ENCODE measurements at regions not wholly inside any gene's neighbourhood (a gene's known extent, or its start where the extent isn't known, plus 50 kb on each side); places are given as distances from the start of the nearest gene placed in this dataset.
"Not testable (repeated sequence)": the region's sequence is repeated elsewhere in the genome, so short reads cannot be mapped to it uniquely, and the experiment has no call there.

DNA sequence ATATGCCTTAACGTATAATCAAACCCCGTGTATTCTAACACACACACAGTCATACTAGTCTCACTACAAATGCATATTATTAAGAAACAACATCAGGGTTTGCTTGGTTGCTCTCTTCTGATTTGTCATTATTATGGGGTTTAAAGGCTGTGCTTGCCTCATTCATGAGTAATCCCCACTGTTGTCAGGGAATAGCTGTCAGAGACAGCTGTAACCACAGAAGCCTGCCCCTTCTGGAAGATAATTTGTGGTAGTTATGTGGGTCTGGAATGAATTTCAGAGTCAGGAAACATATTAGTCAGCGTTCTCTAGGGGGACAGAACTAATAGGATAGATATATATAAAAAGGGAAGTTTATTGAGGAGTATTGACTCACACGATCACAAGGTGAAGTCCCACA, 456.9 kb upstream of the TMEM132C start:
- ATAC-seq: no peak
- Mint-ChIP-seq H3K9me3 (peaks cover 7 to 17% of the 10 kb centered on the region in 2 donors), H3K4me3 (no peak overlapping the region), H3K27me3 (no peaks in the 10 kb centered on the region), H3K4me1 (no peaks in the 10 kb centered on the region), H3K27ac (no peak overlapping the region)
- DNase-seq: no peak

DNA sequence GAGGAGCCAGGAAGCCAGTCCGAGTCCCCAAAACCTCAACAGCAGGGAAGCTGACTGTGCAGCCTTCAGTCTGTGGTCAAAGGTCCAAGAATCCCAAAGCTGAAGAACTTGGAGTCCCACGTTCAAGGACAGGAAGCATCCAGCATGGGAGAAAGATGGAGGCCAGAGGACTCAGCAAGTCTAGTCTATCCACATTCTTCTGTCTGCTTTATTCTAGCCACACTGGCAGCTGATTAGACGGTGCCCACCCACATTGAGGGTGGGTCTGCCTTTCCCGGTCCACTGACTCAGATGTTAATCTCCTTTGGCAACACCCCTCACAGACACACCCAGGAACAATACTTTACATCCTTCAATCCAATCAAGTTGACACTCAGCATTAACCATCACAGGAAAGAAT, 456.5 kb upstream of the TMEM132C start:
- not testable (repeated sequence) for H3K4me3 Mint-ChIP-seq, H3K27me3 Mint-ChIP-seq, ATAC-seq, DNase-seq, H3K27ac Mint-ChIP-seq, H3K4me1 Mint-ChIP-seq
- peaks cover 7 to 17% of the 10 kb centered on the region in 2 donors for H3K9me3 Mint-ChIP-seq

- Mint-ChIP-seq H3K27ac (no peak overlapping the region), H3K4me1 (no peaks in the 10 kb centered on the region), H3K27me3 (no peaks in the 10 kb centered on the region), H3K9me3 (peaks cover 7 to 17% of the 10 kb centered on the region in 2 donors), H3K4me3 (no peak overlapping the region)
- ATAC-seq: no peak
- DNase-seq: no peak
Measured at GRCh38 chr12:127811988-127812387, 455.0 kb upstream of the TMEM132C start.

GRCh38 chr12:127813147-127813546, 453.8 kb upstream of the TMEM132C start:
- no peak overlapping the region for H3K4me3 Mint-ChIP-seq
- peaks cover 7 to 11% of the 10 kb centered on the region in 2 donors for H3K9me3 Mint-ChIP-seq
- H3K27me3 Mint-ChIP-seq: no peaks in the 10 kb centered on the region
- H3K27ac Mint-ChIP-seq: no peak overlapping the region
- DNase-seq (no peak), ATAC-seq (no peak)
- H3K4me1 Mint-ChIP-seq: no peaks in the 10 kb centered on the region

GRCh38 chr12:127819056-127819455, 447.9 kb upstream of the TMEM132C start:
- Mint-ChIP-seq H3K27me3 (no peaks in the 10 kb centered on the region), H3K4me3 (no peak overlapping the region), H3K27ac (no peak overlapping the region), H3K9me3 (peaks cover 3 to 14% of the 10 kb centered on the region in 2 donors), H3K4me1 (no peaks in the 10 kb centered on the region)
- DNase-seq (no peak), ATAC-seq (no peak)

- Mint-ChIP-seq H3K9me3 (peaks cover 4 to 25% of the 10 kb centered on the region in 2 donors), H3K27ac (no peak overlapping the region), H3K4me1 (no peaks in the 10 kb centered on the region), H3K4me3 (no peak overlapping the region), H3K27me3 (no peaks in the 10 kb centered on the region)
- DNase-seq (no peak), ATAC-seq (no peak)
Measured at GRCh38 chr12:127820271-127820670, 446.7 kb upstream of the TMEM132C start.

- Mint-ChIP-seq H3K4me1 (no peaks in the 10 kb centered on the region), H3K27ac (no peak overlapping the region), H3K27me3 (no peaks in the 10 kb centered on the region), H3K9me3 (peaks cover 4 to 31% of the 10 kb centered on the region in 2 donors), H3K4me3 (no peak overlapping the region)
- DNase-seq: no peak
- ATAC-seq: no peak
Measured at GRCh38 chr12:127820846-127821245, 446.1 kb upstream of the TMEM132C start.

DNA sequence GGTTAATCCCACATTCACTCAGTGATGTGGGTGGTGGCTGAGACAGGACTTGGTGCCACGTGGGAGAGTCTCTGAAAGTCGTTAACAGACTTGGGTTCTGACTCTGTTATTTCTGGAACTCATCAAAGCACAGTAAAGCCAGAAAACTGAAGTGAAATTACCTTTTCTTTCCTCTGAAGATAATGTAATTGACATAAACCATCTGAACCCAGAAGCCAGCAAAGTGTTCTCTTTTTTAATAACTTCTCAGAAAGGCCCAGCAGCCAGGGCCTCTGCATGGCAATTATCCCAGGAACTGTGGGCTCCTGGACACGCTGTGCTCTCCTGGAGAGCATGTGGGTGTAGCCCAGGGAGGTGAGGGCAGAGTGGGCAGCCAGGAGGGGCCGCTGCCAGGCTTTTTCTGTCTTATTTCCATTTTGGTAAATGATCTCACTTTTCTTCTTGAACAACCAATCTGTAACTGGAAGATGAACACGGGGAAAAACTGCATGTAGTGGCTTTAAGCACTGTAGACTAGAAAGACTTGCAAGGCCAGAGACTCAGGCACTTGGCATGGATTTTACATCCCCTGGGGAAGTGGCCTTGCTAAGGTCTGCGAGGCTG, 444.1 kb upstream of the TMEM132C start:
- Mint-ChIP-seq H3K4me3 (no peak overlapping the region), H3K27me3 (no peaks in the 10 kb centered on the region), H3K4me1 (no peaks in the 10 kb centered on the region), H3K27ac (no peak overlapping the region), H3K9me3 (peaks cover 4 to 40% of the 10 kb centered on the region in 2 donors)
- DNase-seq (no peak), ATAC-seq (no peak)

GRCh38 chr12:127823801-127824200, 443.2 kb upstream of the TMEM132C start:
- DNase-seq (no peak), ATAC-seq (no peak)
- Mint-ChIP-seq H3K27me3 (no peaks in the 10 kb centered on the region), H3K27ac (no peak overlapping the region), H3K9me3 (peaks cover 9 to 40% of the 10 kb centered on the region in 2 donors), H3K4me1 (no peaks in the 10 kb centered on the region), H3K4me3 (no peak overlapping the region)

GRCh38 chr12:127829281-127830064, 437.5 kb upstream of the TMEM132C start:
- ATAC-seq (no peak), DNase-seq (no peak)
- Mint-ChIP-seq H3K4me1 (no peaks in the 10 kb centered on the region), H3K27ac (no peak overlapping the region), H3K9me3 (peaks cover 9 to 38% of the 10 kb centered on the region in 2 donors), H3K27me3 (no peaks in the 10 kb centered on the region), H3K4me3 (no peak overlapping the region)

DNA sequence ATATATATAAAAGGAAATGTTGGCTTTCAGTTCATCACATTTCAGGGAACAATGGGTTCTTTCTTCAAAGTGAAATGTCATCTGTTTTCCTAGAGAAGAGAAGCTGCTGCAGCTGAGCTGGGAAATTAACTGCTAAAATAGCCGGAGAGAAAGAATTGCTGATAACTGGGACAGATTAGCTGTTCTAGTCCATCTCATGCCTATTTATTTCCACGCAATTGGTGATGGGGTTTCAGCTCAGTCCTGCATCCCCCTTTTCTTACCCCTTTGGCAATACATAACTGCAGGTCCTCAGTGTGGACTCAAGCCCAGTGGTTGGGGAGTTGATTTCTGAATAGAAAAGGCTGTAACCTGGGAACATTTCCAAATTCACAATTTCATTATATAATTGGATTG, 436.9 kb upstream of the TMEM132C start:
- DNase-seq (no peak), ATAC-seq (no peak)
- Mint-ChIP-seq H3K9me3 (peaks cover 9 to 33% of the 10 kb centered on the region in 2 donors), H3K27ac (no peak overlapping the region), H3K4me1 (no peaks in the 10 kb centered on the region), H3K27me3 (no peaks in the 10 kb centered on the region), H3K4me3 (no peak overlapping the region)

DNA sequence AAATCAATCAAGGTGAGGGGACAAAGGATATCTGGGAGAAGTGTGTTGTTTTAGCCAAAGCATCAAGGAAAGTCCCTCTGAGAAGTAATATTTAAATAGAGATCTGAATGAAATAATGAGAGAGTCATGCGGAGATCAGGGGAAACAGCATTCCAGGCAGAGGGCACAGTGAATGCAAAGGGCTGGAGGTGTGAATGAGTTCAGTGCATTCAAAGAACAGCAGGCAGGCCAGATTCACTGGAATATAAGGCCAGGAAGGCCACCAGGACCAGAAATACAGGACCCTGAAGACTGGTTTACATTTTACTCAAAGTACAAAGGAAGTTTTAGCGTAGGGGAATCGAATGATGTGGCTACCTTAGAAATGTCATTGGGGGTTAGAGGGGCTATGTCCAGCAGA, 436.2 kb upstream of the TMEM132C start:
- DNase-seq (no peak), ATAC-seq (no peak)
- Mint-ChIP-seq H3K9me3 (peaks cover 9 to 26% of the 10 kb centered on the region in 2 donors), H3K4me3 (no peak overlapping the region), H3K27me3 (no peaks in the 10 kb centered on the region), H3K27ac (no peak overlapping the region), H3K4me1 (no peaks in the 10 kb centered on the region)

- Mint-ChIP-seq H3K4me3 (no peak overlapping the region), H3K27ac (no peak overlapping the region), H3K9me3 (peaks cover 9 to 16% of the 10 kb centered on the region in 2 donors), H3K4me1 (no peaks in the 10 kb centered on the region), H3K27me3 (no peaks in the 10 kb centered on the region)
- DNase-seq: no peak
- no peak for ATAC-seq
Measured at GRCh38 chr12:127832172-127832571, 434.8 kb upstream of the TMEM132C start.

- not testable (repeated sequence) for H3K27ac Mint-ChIP-seq, H3K27me3 Mint-ChIP-seq, ATAC-seq
Measured at GRCh38 chr12:127836802-127837201, 430.2 kb upstream of the TMEM132C start.

GRCh38 chr12:127857661-127858060, 409.3 kb upstream of the TMEM132C start:
- DNase-seq (no peak), ATAC-seq (no peak)
- peaks cover 5 to 28% of the 10 kb centered on the region in 2 donors for H3K9me3 Mint-ChIP-seq
- no peaks in the 10 kb centered on the region for H3K27me3 Mint-ChIP-seq
- no peak overlapping the region for H3K27ac Mint-ChIP-seq
- no peaks in the 10 kb centered on the region for H3K4me1 Mint-ChIP-seq
- H3K4me3 Mint-ChIP-seq: no peak overlapping the region

More at GRCh38 chr12:127836802-127837201, 430.2 kb upstream of the TMEM132C start:
- H3K4me1 Mint-ChIP-seq, H3K9me3 Mint-ChIP-seq, DNase-seq, H3K4me3 Mint-ChIP-seq: not testable (repeated sequence)

- Mint-ChIP-seq H3K9me3 (peaks cover 5 to 34% of the 10 kb centered on the region in 2 donors), H3K27me3 (no peaks in the 10 kb centered on the region), H3K4me3 (no peak overlapping the region), H3K4me1 (no peaks in the 10 kb centered on the region), H3K27ac (no peak overlapping the region)
- ATAC-seq: no peak
- no peak for DNase-seq
Measured at GRCh38 chr12:127860536-127860935, 406.4 kb upstream of the TMEM132C start.
